HG03354 (cell line): ENCODE measurements at regions not wholly inside any gene's neighbourhood (a gene's known extent, or its start where the extent isn't known, plus 50 kb on each side); places are given as distances from the start of the nearest gene placed in this dataset.
"Not testable (repeated sequence)": the region's sequence is repeated elsewhere in the genome, so short reads cannot be mapped to it uniquely, and the experiment has no call there.

Experiments used
- ATAC-seq: cut with Tn5 transposase; IDR thresholded peaks from one replicate; pipeline ENCODE4 v1.9.1; 2021; ENCODE audit warnings: mild to moderate bottlenecking; ENCODE audit not compliant: unreplicated experiment, poor library complexity, severe bottlenecking

DNA sequence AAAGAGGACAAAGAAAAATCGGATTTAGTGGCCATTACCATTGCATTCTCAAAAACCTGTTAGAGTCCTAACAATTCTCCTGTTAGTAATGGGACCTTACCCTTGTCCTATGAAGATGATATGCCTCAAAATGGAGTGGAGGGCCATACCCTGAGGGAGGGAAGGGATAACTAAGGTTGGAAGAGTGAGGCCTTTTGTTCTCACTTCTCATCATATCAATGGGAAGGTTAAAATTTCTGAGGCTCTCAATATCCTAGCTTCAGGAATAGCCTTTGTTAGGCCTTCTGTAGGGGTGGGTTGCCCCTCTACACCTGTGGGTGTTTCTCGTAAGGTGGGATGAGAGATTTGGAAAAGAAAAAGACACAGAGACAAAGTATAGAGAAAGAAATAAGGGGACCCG, 109.4 kb upstream of the SGIP1 start:
- not testable (repeated sequence) for ATAC-seq

- no peak for ATAC-seq
Observed at GRCh38 chr1:66426239-66426853, 107.6 kb upstream of the SGIP1 start.

- ATAC-seq, result not testable (repeated sequence)
Observed at GRCh38 chr1:66430815-66431214, 103.1 kb upstream of the SGIP1 start.

GRCh38 chr1:66431999-66432398, 102.0 kb upstream of the SGIP1 start:
- no peak for ATAC-seq

- ATAC-seq, result no peak
Observed at GRCh38 chr1:66433611-66434010, 100.3 kb upstream of the SGIP1 start.

DNA sequence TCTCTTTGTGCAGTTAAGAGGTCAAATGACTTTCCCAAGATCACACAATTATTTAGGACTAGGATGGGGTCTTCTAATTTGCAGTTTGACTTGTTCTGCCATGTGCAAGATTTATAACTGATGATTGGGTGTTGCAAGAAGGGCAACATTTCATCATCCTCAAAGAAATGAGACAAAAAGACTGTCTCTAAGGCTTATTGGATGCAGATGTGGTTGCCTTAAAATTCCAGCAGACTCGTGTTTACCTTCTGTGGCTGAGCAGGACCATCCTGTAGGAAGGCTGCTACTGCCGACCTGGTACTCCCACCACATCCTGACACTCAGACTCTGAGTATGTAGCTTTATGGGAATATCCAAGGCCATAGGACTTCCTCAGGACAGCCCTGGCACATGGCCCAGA, 99.9 kb upstream of the SGIP1 start:
- no peak for ATAC-seq

- no peak for ATAC-seq
Observed at GRCh38 chr1:66435541-66435940, 98.4 kb upstream of the SGIP1 start.

DNA sequence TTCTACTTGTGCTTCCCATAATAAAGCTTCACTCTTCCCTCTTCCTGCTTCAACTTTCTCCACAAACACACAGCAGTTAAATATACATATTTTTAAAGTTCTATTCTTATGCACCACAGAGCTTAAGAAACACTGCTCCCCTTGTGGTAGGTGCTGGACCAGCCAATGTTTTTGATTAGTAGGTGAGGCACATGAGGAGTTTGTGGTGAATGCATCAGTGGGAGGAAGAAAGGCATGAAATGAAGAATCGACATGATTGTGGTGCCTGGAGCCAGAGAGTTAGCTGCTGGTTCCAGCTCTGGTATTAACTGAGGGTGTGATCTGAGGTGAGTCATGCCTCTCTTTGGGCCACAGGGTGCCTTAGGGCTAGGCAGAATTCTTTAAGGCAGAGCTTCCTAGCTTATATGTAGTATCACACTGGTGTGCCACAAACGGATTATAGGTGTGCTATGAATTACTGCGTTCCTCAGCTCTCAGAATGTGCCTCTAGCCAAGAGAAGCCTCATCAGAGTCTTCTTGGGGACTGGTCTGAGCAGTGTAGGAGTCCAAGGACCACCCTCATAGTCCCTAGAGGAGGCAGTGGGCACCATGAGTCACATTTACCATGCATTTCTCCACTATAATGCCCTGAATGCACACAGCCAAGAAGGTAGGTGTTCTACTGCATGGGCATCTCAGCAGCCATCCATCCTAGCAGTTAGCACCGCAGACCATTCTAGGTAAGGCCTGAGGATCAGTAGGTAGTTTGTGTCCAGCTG, 97.4 kb upstream of the SGIP1 start:
- peak; percentile 63 for ATAC-seq

DNA sequence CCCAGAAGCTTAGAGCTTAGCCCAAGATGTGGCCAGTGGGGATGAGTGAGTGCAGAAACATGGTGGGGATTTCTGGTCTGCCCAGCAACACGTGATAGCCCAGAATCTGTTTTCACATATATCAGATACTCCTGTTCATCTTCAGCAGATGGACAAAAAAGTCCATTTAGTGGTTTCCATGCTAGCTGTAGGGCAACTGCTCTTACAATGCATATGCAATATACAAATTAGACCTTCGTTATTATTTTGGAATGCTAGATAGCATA, 96.9 kb upstream of the SGIP1 start:
- peak; percentile 11 for ATAC-seq

- ATAC-seq, result no peak
Observed at GRCh38 chr1:66438062-66438461, 95.9 kb upstream of the SGIP1 start.

DNA sequence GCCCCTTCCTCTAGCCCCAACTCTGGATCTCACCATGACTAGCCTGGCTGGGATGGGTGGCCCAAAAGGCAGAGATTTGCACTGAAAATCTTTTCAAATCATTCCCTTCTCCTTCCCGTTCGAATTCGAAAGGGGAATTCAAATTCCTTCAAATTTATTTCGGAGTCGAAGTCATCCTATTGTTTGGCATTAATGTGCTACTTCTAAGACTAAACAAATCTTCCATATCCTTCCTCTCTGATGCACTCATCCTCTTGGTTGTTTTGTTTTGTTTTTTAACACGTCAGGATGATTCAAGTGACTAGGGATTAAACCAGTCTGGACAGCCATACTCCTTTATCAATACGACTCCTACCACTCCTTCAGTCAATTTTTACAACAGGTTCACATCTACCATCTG, 95.5 kb upstream of the SGIP1 start:
- peak; percentile 14 for ATAC-seq

- ATAC-seq, result peak; percentile 84
Observed at GRCh38 chr1:66439031-66439740, 94.8 kb upstream of the SGIP1 start.

- no peak for ATAC-seq
Observed at GRCh38 chr1:66443793-66444192, 90.2 kb upstream of the SGIP1 start.

DNA sequence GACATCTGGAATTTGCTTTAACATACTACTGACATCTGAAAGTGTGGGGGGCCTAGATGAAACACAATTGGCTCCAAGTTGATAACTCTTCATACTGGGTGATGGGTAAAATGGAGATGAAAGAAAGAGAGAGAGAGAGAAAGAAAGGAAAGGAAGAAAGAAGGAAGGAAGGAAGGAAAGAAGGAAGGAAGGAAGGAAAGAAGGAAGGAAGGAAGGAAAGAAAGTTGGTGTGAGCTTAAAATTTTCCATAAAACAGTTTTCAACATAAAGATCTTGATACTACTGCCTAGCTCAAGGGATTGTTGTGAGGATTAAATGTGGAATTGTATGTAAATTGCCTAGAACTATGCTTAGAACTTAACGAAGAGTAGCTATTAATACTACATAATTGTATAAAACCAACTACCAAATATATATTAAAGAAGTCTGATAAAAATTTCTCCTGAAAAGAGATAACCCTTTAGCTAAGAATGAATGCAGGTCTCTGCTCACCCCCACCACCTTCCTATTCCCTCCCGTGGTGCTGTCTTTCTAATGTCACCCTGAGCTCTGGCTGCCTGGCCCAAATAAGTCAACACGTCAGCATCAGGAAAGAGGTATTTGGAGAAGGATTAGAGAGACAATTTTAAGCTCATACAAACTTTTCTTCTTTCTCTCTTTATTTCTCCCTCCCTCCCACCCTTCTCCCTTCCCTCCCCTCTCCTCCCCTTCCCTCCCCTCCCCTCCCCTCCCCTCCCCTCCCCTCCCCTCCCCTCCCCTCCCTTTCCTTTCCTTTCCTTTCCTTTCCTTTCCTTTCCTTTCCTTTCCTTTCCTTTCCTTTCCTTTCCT, 89.3 kb upstream of the SGIP1 start:
- no peak for ATAC-seq

DNA sequence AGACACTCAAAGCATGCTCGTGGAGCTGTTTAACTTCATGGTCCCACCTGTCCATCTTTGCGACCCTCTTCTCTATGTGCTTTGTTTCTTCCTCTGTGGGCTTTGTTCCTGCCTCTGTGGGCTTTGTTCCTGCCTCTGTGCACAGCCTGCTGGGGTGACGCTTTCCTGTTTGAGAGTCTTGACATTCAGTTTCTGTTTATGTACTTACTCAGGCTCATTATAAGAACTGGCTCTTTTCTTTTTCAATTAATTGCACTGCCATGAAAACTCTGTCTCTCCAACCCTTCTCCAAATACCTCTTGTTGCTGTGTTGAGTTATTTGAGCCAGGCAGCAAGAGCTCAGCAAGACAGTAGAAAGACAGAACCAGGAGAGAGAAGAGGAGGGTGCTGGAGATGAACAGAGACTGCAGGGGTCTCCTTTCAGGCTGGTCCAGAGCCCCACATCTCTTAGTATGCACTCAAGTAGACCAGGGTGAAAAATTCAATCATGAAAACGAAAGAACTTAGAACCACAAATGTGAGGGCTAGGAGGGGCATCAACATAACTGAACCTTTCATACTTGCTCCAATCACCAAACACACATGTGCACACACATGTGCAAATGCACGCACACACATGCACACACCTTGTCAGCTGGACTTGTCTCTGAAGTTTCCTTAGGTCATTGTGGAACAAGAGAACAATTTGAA, 88.3 kb upstream of the SGIP1 start:
- ATAC-seq, result peak; percentile 82

DNA sequence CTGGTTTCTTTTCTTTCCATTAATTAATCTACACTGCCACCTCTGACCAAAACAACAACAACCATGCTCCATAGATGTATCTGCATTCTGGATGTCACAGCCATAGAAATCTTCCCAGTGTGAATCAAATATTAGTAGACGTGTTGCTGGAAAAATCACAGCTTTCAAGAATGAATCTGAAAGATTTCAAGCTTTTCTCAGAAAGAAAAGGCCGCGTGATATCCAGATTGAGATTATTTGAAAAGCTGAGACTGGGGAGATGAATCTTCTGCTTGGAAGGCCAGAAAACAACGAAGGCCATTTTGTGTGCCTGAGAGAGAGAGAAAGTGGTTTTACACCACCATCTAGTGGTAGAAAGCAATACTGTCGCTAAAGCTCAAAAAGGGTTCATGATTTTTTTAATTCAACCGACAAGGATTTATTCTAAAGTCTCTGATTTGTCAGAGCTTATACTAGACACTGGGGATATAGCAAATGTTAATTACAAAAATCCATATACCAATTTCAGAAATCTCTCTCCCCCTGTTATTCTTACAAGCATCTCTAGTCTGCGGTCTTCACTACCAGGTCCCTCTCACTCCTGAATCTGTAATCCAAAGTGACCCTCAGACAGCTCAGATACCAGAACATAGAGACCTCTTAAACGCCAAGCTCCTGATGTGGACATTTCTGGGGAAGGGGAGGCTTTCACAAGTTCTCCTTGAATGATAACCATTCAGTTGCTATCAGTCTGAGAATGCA, 87.5 kb upstream of the SGIP1 start:
- ATAC-seq, result peak; percentile 58

DNA sequence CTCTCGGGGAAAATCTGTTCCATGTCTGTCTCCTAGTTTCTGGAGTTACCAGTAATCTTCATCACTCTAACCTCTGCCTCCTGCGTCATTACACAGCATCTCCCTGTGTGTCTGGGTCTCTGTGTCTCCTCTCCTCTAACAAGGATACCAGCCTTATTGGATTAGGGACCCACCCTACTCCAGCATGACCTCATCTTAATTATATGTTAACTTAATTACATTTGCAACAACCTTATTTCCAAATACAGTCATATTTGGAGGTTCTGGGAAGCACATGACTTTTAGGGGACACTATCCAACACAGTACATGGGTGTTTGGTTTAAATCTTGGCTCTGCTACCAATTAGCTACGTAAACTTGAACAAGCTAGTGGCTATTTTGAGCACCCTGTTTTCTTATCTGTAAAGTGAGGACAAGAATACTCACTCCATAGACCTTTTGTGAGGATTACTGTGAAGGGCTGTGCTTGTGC, 83.9 kb upstream of the SGIP1 start:
- no peak for ATAC-seq

GRCh38 chr1:66450847-66451246, 83.1 kb upstream of the SGIP1 start:
- no peak for ATAC-seq

DNA sequence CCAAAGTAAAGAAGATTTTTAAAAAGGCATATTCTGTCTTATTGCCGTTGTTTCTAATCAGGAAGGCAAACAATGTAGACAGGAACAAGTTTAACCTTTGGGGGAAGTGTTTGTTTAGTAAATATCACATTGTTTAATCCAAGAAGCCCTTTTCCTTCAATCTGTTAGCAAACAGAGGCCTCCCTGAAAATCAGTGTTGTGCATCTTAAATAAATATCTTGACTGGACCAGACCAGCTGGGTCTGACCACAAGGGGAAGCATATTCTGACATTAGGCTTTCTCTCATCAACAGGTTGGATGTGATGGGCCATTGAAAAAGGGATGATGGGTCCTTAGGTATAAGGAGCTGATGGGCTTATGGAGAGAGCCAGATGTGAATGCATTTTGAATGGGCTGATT, 81.8 kb upstream of the SGIP1 start:
- no peak for ATAC-seq
